ENCODE measurements at regions not wholly inside any gene's neighbourhood (a gene's known extent, or its start where the extent isn't known, plus 50 kb on each side); places are given as distances from the start of the nearest gene placed in this dataset.

- Histone ChIP-seq H3K27ac (no peak overlapping the region), H3K27me3 (no peaks in the 10 kb centered on the region), H3K4me3 (replicated peaks in 1 of 3) (no peak overlapping the region), H3K36me3 (no peaks in the 10 kb centered on the region), H3K4me1 (no peaks in the 10 kb centered on the region), H3K9me3 (no peaks in the 10 kb centered on the region)
- DNase-seq, result no peak
- intact Hi-C loops (cut with DNase I), result no loop called here
- WGBS, 2 donors, result 86 to 95% methylated on average over 12 to 13 of the region's 13 CpGs
- no peak for TF ChIP-seq CTCF (IDR thresholded peaks at IDR 0.05)
- TF ChIP-seq POLR2A (IDR thresholded peaks at IDR 0.05), result no peak
These were observed 137.8 kb upstream of the CIBAR2 start for GRCh38 chr16:85250147-85250463.

GRCh38 chr16:85250609-85251223 lies 138.4 kb upstream of the CIBAR2 start:
- no peaks in the 10 kb centered on the region for H3K9me3 ChIP-seq
- H3K36me3 ChIP-seq, result no peaks in the 10 kb centered on the region
- TF ChIP-seq CTCF (IDR thresholded peaks at IDR 0.05), result no peak
- TF ChIP-seq POLR2A (IDR thresholded peaks at IDR 0.05), result no peak
- no peaks in the 10 kb centered on the region for H3K27me3 ChIP-seq
- H3K27ac ChIP-seq, result no peak overlapping the region
- no peaks in the 10 kb centered on the region for H3K4me1 ChIP-seq
- WGBS, 2 donors, result 94 to 97% methylated on average over 14 of the region's 14 CpGs
- intact Hi-C loops (cut with DNase I), result no loop called here
- H3K4me3 ChIP-seq (replicated peaks in 1 of 3), result no peak overlapping the region
- DNase-seq, result no peak

GRCh38 chr16:85251225-85251760 lies 139.0 kb upstream of the CIBAR2 start:
- Histone ChIP-seq H3K9me3 (no peaks in the 10 kb centered on the region), H3K4me3 (replicated peaks in 1 of 3) (no peak overlapping the region), H3K27ac (no peak overlapping the region), H3K4me1 (no peaks in the 10 kb centered on the region), H3K27me3 (no peaks in the 10 kb centered on the region), H3K36me3 (no peaks in the 10 kb centered on the region)
- intact Hi-C loops (cut with DNase I), result no loop called here
- WGBS, 2 donors, result 97% methylated on average over 17 to 20 of the region's 21 CpGs
- TF ChIP-seq POLR2A (IDR thresholded peaks at IDR 0.05) (no peak), CTCF (IDR thresholded peaks at IDR 0.05) (no peak)
- DNase-seq, result no peak

GRCh38 chr16:85252014-85252413 lies 139.7 kb upstream of the CIBAR2 start:
- Histone ChIP-seq H3K4me1 (no peaks in the 10 kb centered on the region), H3K9me3 (no peaks in the 10 kb centered on the region), H3K27me3 (no peaks in the 10 kb centered on the region), H3K27ac (no peak overlapping the region), H3K36me3 (no peaks in the 10 kb centered on the region), H3K4me3 (replicated peaks in 1 of 3) (no peak overlapping the region)
- intact Hi-C loops (cut with DNase I), result no loop called here
- no peak for DNase-seq
- no peak for TF ChIP-seq CTCF (IDR thresholded peaks at IDR 0.05)
- no peak for TF ChIP-seq POLR2A (IDR thresholded peaks at IDR 0.05)
- 93 to 97% methylated on average over 13 to 14 of the region's 14 CpGs for WGBS, 2 donors

GRCh38 chr16:85252461-85252860 lies 140.2 kb upstream of the CIBAR2 start:
- no peaks in the 10 kb centered on the region for H3K27me3 ChIP-seq
- 87 to 91% methylated on average over 6 to 9 of the region's 9 CpGs for WGBS, 2 donors
- no peaks in the 10 kb centered on the region for H3K36me3 ChIP-seq
- DNase-seq, result no peak
- H3K4me3 ChIP-seq (replicated peaks in 1 of 3), result no peak overlapping the region
- TF ChIP-seq POLR2A (IDR thresholded peaks at IDR 0.05), result no peak
- no peak for TF ChIP-seq CTCF (IDR thresholded peaks at IDR 0.05)
- H3K27ac ChIP-seq, result no peak overlapping the region
- intact Hi-C loops (cut with DNase I), result no loop called here
- no peaks in the 10 kb centered on the region for H3K4me1 ChIP-seq
- H3K9me3 ChIP-seq, result no peaks in the 10 kb centered on the region

All from thyroid gland (tissue), 4 donors.